Endothelial cell of umbilical vein (primary cell): ENCODE measurements at regions not wholly inside any gene's neighbourhood (a gene's known extent, or its start where the extent isn't known, plus 50 kb on each side); places are given as distances from the start of the nearest gene placed in this dataset.

Experiments
- EZH2 ChIP-seq: IDR thresholded peaks from 2 replicates; pipeline ENCODE4 v1.6.1; 2012; ENCODE audit warnings: borderline replicate concordance, low read depth, mild to moderate bottlenecking, moderate library complexity, low read length, inconsistent platforms; ENCODE audit not compliant: severe bottlenecking
- JUN ChIP-seq: IDR thresholded peaks from 2 replicates; pipeline ENCODE4 v1.6.1; 2011; ENCODE audit warnings: borderline replicate concordance, low read depth; ENCODE audit not compliant: insufficient read length, insufficient read depth
- MYC ChIP-seq: IDR thresholded peaks from one replicate; pipeline ENCODE4 v1.6.1; 2011; ENCODE audit warnings: mild to moderate bottlenecking, low read depth, low read length
- POLR2A ChIP-seq: IDR thresholded peaks from 2 replicates; pipeline ENCODE4 v1.6.1; 2012; ENCODE audit warnings: low read depth, mild to moderate bottlenecking, control low read depth, low read length
- POLR2AphosphoS5 ChIP-seq: IDR thresholded peaks from 2 replicates; pipeline ENCODE4 v1.6.1; 2012; ENCODE audit warnings: low read depth, mild to moderate bottlenecking, control low read depth, low read length, moderate library complexity; ENCODE audit not compliant: insufficient read depth
- TF ChIP-seq, protein P1 (sequence below), 2 donors: IDR thresholded peaks; 1 replicate in 1 of 2; 2 replicates in 1 of 2; pipeline ENCODE4 v1.5.1; 2011; ENCODE audit warnings: low read length in 2 of 2, mild to moderate bottlenecking in 2 of 2, moderate library complexity in 2 of 2, control low read depth in 1 of 2, inconsistent platforms in 1 of 2, low read depth in 1 of 2; ENCODE audit not compliant: insufficient read depth in 1 of 2; ENCODE audit errors: extremely low read depth in 1 of 2
- TF ChIP-seq, protein P2 (sequence below): IDR thresholded peaks from 2 replicates; pipeline ENCODE4 v1.6.1; 2011; ENCODE audit not compliant: insufficient read depth, insufficient read length

- TF ChIP-seq, protein P1, sequence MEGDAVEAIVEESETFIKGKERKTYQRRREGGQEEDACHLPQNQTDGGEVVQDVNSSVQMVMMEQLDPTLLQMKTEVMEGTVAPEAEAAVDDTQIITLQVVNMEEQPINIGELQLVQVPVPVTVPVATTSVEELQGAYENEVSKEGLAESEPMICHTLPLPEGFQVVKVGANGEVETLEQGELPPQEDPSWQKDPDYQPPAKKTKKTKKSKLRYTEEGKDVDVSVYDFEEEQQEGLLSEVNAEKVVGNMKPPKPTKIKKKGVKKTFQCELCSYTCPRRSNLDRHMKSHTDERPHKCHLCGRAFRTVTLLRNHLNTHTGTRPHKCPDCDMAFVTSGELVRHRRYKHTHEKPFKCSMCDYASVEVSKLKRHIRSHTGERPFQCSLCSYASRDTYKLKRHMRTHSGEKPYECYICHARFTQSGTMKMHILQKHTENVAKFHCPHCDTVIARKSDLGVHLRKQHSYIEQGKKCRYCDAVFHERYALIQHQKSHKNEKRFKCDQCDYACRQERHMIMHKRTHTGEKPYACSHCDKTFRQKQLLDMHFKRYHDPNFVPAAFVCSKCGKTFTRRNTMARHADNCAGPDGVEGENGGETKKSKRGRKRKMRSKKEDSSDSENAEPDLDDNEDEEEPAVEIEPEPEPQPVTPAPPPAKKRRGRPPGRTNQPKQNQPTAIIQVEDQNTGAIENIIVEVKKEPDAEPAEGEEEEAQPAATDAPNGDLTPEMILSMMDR (IDR thresholded peaks at IDR 0.05; ENCODE audit: extremely low read depth in 1 of 2, insufficient read depth in 1 of 2, low read depth in 1 of 2, low read length in 2 of 2): no peak
- TF ChIP-seq POLR2AphosphoS5 (no peak), JUN (no peak), EZH2 (no peak), POLR2A (no peak), MYC (no peak)
- TF ChIP-seq, protein P2, sequence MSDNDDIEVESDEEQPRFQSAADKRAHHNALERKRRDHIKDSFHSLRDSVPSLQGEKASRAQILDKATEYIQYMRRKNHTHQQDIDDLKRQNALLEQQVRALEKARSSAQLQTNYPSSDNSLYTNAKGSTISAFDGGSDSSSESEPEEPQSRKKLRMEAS: no peak
Measured at GRCh38 chr1:209455661-209456358, 127.7 kb upstream of the CAMK1G start.
